GM12878 (cell line): ENCODE measurements at regions not wholly inside any gene's neighbourhood (a gene's known extent, or its start where the extent isn't known, plus 50 kb on each side); places are given as distances from the start of the nearest gene placed in this dataset.

ENCODE experiments used
- ATAC-seq: fragments of 200-7000 bp; cut with Tn5 transposase; 3 replicates; pipeline ENCODE4 v1.9.1; 2020; ENCODE audit warnings: mild to moderate bottlenecking, moderate library complexity
- BruUV-seq: library from RNA; stranded (reverse); fragments of 400-500 nt; replicated peaks from 2 replicates; lab custom pipeline; 2021; lab: Mats Ljungman, UMichigan
- CTCF ChIA-PET: fragments of 300-600 bp; sonication (Branson Sonifier 250); formaldehyde crosslinking; extraction: SDS; loops from one replicate; lab custom pipeline; 2021; ENCODE audit warnings: inconsistent platforms; lab: Yijun Ruan, JAX
- POLR2A ChIA-PET: fragments of 350-600 bp; formaldehyde crosslinking; extraction: SDS; loops from one replicate; lab custom pipeline; 2021; ENCODE audit warnings: inconsistent platforms; lab: Charles Lee
- RAD21 ChIA-PET: fragments of 300-600 bp; sonication (Branson Sonifier 250); formaldehyde crosslinking; loops from one replicate; lab custom pipeline; 2023; ENCODE audit warnings: antibody characterized with exemption; ENCODE audit not compliant: unreplicated experiment; lab: Charles Lee
- SMC1A ChIA-PET: fragments of 300-600 bp; sonication (Branson Sonifier 250); formaldehyde crosslinking; loops from one replicate; lab custom pipeline; 2023; ENCODE audit not compliant: unreplicated experiment, uncharacterized antibody; lab: Charles Lee
- DNase-seq: peaks from one replicate; pipeline ENCODE4 v3.0.0-alpha.2; 2011; ENCODE audit warnings: low read depth, low spot score
- FAIRE-seq: peaks from 3 replicates; lab custom pipeline; 2011; peaks lifted over from hg19 to GRCh38; lab: Jason Lieb, UNC
- H2AFZ ChIP-seq: 2 replicates; pipeline ENCODE4 v1.6.0; 2011; ENCODE audit warnings: low read depth, low read length, control low read depth; ENCODE audit not compliant: control insufficient read depth
- H3K27ac ChIP-seq: 2 replicates; pipeline ENCODE4 v1.5.1; 2011; ENCODE audit warnings: control low read depth; ENCODE audit not compliant: control insufficient read depth, insufficient read depth
- H3K27me3 ChIP-seq, 2 experiments: replicated peaks in 1 of 2; 2 replicates each; pipeline versions ENCODE4 v1.6.0 to v1.6.1; 2011; ENCODE audit warnings: low read length in 1 of 2; ENCODE audit not compliant: control insufficient read depth in 2 of 2, insufficient read depth in 2 of 2
- H3K36me3 ChIP-seq, 2 experiments: 2 replicates each; pipeline ENCODE4 v1.5.1; 2011; ENCODE audit warnings: low read length in 1 of 2; ENCODE audit not compliant: control insufficient read depth in 2 of 2, insufficient read depth in 2 of 2
- H3K4me1 ChIP-seq: 2 replicates; pipeline ENCODE4 v1.6.1; 2011; ENCODE audit warnings: mild to moderate bottlenecking, low read length, moderate library complexity, mixed read lengths; ENCODE audit not compliant: control insufficient read depth, insufficient read depth
- H3K4me2 ChIP-seq: 2 replicates; pipeline ENCODE4 v1.6.0; 2011; ENCODE audit warnings: control low read depth; ENCODE audit not compliant: control insufficient read depth, insufficient read depth
- H3K4me3 ChIP-seq: fragments of 200-600 bp; sonication (generic); 2 replicates; pipeline ENCODE4 v1.5.1; 2016
- H3K79me2 ChIP-seq: 2 replicates; pipeline ENCODE4 v1.6.0; 2011; ENCODE audit warnings: low read length; ENCODE audit not compliant: control insufficient read depth, insufficient read depth
- H3K9ac ChIP-seq: 2 replicates; pipeline ENCODE4 v1.8.0; 2011; ENCODE audit warnings: low read length, control low read depth, mixed read lengths; ENCODE audit not compliant: control insufficient read depth, insufficient read depth
- H3K9me3 ChIP-seq: replicated peaks from 3 replicates; pipeline ENCODE4 v1.5.1; 2011; ENCODE audit warnings: mild to moderate bottlenecking, low read length; ENCODE audit not compliant: control insufficient read depth, insufficient read depth
- H4K20me1 ChIP-seq: 2 replicates; pipeline ENCODE4 v1.6.0; 2011; ENCODE audit not compliant: control insufficient read depth, insufficient read depth
- CBX3 ChIP-seq: fragments of 200-600 bp; sonication (generic); IDR thresholded peaks from 2 replicates; pipeline ENCODE4 v1.6.1; 2016; ENCODE audit warnings: low read depth, borderline replicate concordance
- CHD2 ChIP-seq: IDR thresholded peaks from 2 replicates; pipeline ENCODE4 v1.6.1; 2011; ENCODE audit warnings: low read depth, low read length, improper control_type of control experiment, borderline replicate concordance
- DPF2 ChIP-seq: fragments of 450-650 bp; IDR thresholded peaks from 2 replicates; pipeline ENCODE4 v1.6.1; 2017; ENCODE audit warnings: mild to moderate bottlenecking
- FOS ChIP-seq: IDR thresholded peaks from 3 replicates; pipeline ENCODE4 v1.6.1; 2011; ENCODE audit warnings: borderline replicate concordance; ENCODE audit not compliant: insufficient read length; ENCODE audit errors: extremely low read depth
- GABPA ChIP-seq: IDR thresholded peaks from 2 replicates; pipeline ENCODE4 v1.6.1; 2014; ENCODE audit warnings: antibody characterized with exemption, low read depth, mild to moderate bottlenecking, inconsistent platforms
- GATAD2B ChIP-seq: fragments of 450-650 bp; conservative IDR thresholded peaks from 2 replicates; pipeline ENCODE4 v1.6.1; 2017; ENCODE audit warnings: low read depth, mild to moderate bottlenecking, moderate library complexity
- HDAC2 ChIP-seq: fragments of 200-600 bp; sonication (generic); IDR thresholded peaks from 2 replicates; pipeline ENCODE4 v1.6.1; 2017
- MXI1 ChIP-seq: fragments of 150-350 bp; IDR thresholded peaks from 2 replicates; pipeline ENCODE4 v1.6.1; 2011; ENCODE audit warnings: low read depth, mild to moderate bottlenecking, inconsistent platforms, low read length, improper control_type of control experiment
- NBN ChIP-seq: fragments of 450-650 bp; IDR thresholded peaks from 2 replicates; pipeline ENCODE4 v1.6.1; 2016
- NFIC ChIP-seq: IDR thresholded peaks from 2 replicates; pipeline ENCODE4 v1.6.1; 2012; ENCODE audit warnings: low read depth, mild to moderate bottlenecking, inconsistent platforms, low read length, moderate library complexity
- NR2C2 ChIP-seq: IDR thresholded peaks from 2 replicates; pipeline ENCODE4 v1.6.1; 2011; ENCODE audit warnings: borderline replicate concordance, low read depth; ENCODE audit not compliant: control insufficient read depth, insufficient read length
- PAX5 ChIP-seq: IDR thresholded peaks from 2 replicates; pipeline ENCODE4 v1.6.1; 2011; ENCODE audit warnings: low read depth, low read length, borderline replicate concordance
- POU2F2 ChIP-seq: IDR thresholded peaks from 3 replicates; pipeline ENCODE4 v1.6.1; 2011; ENCODE audit warnings: low read depth, mild to moderate bottlenecking, low read length, borderline replicate concordance
- RELB ChIP-seq: fragments of 450-650 bp; IDR thresholded peaks from 2 replicates; pipeline ENCODE4 v1.6.1; 2017; ENCODE audit warnings: low read depth, mild to moderate bottlenecking, moderate library complexity
- RFX5 ChIP-seq: IDR thresholded peaks from 2 replicates; pipeline ENCODE4 v1.6.1; 2011; ENCODE audit warnings: low read depth, low read length, improper control_type of control experiment
- SREBF2 ChIP-seq: IDR thresholded peaks from 2 replicates; pipeline ENCODE4 v1.6.1; 2012; ENCODE audit warnings: mild to moderate bottlenecking, low read length
- SRF ChIP-seq, 2 experiments: IDR thresholded peaks; 2 replicates each; pipeline ENCODE4 v1.6.1; 2011; ENCODE audit warnings: low read depth in 2 of 2, low read length in 2 of 2, mild to moderate bottlenecking in 1 of 2, moderate library complexity in 1 of 2
- TAF1 ChIP-seq: IDR thresholded peaks from 2 replicates; pipeline ENCODE4 v1.6.1; 2011; ENCODE audit warnings: mild to moderate bottlenecking, low read depth, low read length, borderline replicate concordance
- in situ Hi-C: fragments of 300-500 bp; cut with MboI; formaldehyde crosslinking; loops from 9 replicates; pipeline ENCODE4 v1.14.3; 2018; ENCODE audit warnings: mixed read lengths
- intact Hi-C: fragments of 100-400 bp; cut with micrococcal nuclease; formaldehyde crosslinking; loops from one replicate; pipeline ENCODE4 v1.14.2; 2022; ENCODE audit not compliant: unreplicated experiment
- TF ChIP-seq, protein P1 (sequence below): IDR thresholded peaks from 2 replicates; pipeline ENCODE4 v1.6.1; 2011; ENCODE audit warnings: mild to moderate bottlenecking, low read depth, low read length, moderate library complexity; ENCODE audit not compliant: insufficient replicate concordance

- POLR2A ChIA-PET, result interaction anchor here (0.6 kb wide), 1 partner anchor 249 kb away, joined by 3 read pairs; no protein-coding TSS in a partner anchor
- BruUV-seq, result no TSS peak
- ATAC-seq (no peak), FAIRE-seq (no peak), DNase-seq (no peak)
- H3K79me2 ChIP-seq, result no peaks in the 10 kb centered on the region
- no peak for TF ChIP-seq CHD2
- TF ChIP-seq HDAC2, result no peak
- no peak for TF ChIP-seq RELB
- no peak for TF ChIP-seq SRF (IDR thresholded peaks at IDR 0.05; ENCODE audit: low read depth in 2 of 2, low read length in 2 of 2)
- TF ChIP-seq, protein P1, sequence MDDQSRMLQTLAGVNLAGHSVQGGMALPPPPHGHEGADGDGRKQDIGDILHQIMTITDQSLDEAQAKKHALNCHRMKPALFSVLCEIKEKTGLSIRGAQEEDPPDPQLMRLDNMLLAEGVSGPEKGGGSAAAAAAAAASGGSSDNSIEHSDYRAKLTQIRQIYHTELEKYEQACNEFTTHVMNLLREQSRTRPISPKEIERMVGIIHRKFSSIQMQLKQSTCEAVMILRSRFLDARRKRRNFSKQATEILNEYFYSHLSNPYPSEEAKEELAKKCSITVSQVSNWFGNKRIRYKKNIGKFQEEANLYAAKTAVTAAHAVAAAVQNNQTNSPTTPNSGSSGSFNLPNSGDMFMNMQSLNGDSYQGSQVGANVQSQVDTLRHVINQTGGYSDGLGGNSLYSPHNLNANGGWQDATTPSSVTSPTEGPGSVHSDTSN, result no peak
- TF ChIP-seq GABPA, result no peak
- TF ChIP-seq POU2F2, result no peak
- TF ChIP-seq DPF2, result no peak
- TF ChIP-seq FOS, result no peak
- TF ChIP-seq SREBF2, result no peak
- no peak for TF ChIP-seq CBX3
- no peak for TF ChIP-seq PAX5
- no peak for TF ChIP-seq NFIC
- TF ChIP-seq MXI1, result no peak
- no peak for TF ChIP-seq GATAD2B
- no peak for TF ChIP-seq RFX5
- TF ChIP-seq TAF1, result no peak
- no peak for TF ChIP-seq NR2C2
- no peak for TF ChIP-seq NBN
- no peak overlapping the region for H3K4me2 ChIP-seq
- SMC1A ChIA-PET, result no interaction called here
- no peak overlapping the region for H2AFZ ChIP-seq
- RAD21 ChIA-PET, result no interaction called here
- in situ Hi-C loops (no loop called here), intact Hi-C loops (no loop called here)
- H3K9ac ChIP-seq, result no peak overlapping the region
- no peaks in the 10 kb centered on the region for H3K4me1 ChIP-seq
- CTCF ChIA-PET, result no interaction called here
- no peak overlapping the region for H3K27ac ChIP-seq
- H4K20me1 ChIP-seq, result no peaks in the 10 kb centered on the region
- H3K4me3 ChIP-seq, result no peak overlapping the region
- H3K9me3 ChIP-seq, result no peaks in the 10 kb centered on the region
- H3K36me3 ChIP-seq, result no peaks in the 10 kb centered on the region
- H3K27me3 ChIP-seq, result no peaks in the 10 kb centered on the region
These were observed 470.9 kb upstream of the SOX9 start for GRCh38 chr17:71649941-71650350.
